ENCODE measurements at regions not wholly inside any gene's neighbourhood (a gene's known extent, or its start where the extent isn't known, plus 50 kb on each side); places are given as distances from the start of the nearest gene placed in this dataset.

- TF ChIP-seq, protein P1, sequence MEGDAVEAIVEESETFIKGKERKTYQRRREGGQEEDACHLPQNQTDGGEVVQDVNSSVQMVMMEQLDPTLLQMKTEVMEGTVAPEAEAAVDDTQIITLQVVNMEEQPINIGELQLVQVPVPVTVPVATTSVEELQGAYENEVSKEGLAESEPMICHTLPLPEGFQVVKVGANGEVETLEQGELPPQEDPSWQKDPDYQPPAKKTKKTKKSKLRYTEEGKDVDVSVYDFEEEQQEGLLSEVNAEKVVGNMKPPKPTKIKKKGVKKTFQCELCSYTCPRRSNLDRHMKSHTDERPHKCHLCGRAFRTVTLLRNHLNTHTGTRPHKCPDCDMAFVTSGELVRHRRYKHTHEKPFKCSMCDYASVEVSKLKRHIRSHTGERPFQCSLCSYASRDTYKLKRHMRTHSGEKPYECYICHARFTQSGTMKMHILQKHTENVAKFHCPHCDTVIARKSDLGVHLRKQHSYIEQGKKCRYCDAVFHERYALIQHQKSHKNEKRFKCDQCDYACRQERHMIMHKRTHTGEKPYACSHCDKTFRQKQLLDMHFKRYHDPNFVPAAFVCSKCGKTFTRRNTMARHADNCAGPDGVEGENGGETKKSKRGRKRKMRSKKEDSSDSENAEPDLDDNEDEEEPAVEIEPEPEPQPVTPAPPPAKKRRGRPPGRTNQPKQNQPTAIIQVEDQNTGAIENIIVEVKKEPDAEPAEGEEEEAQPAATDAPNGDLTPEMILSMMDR (IDR thresholded peaks at IDR 0.05; ENCODE audit: insufficient read depth, low read length) = no peak
- TF ChIP-seq POLR2AphosphoS5 (IDR thresholded peaks at IDR 0.05; ENCODE audit: low read depth) = no peak
- TF ChIP-seq, protein P2, sequence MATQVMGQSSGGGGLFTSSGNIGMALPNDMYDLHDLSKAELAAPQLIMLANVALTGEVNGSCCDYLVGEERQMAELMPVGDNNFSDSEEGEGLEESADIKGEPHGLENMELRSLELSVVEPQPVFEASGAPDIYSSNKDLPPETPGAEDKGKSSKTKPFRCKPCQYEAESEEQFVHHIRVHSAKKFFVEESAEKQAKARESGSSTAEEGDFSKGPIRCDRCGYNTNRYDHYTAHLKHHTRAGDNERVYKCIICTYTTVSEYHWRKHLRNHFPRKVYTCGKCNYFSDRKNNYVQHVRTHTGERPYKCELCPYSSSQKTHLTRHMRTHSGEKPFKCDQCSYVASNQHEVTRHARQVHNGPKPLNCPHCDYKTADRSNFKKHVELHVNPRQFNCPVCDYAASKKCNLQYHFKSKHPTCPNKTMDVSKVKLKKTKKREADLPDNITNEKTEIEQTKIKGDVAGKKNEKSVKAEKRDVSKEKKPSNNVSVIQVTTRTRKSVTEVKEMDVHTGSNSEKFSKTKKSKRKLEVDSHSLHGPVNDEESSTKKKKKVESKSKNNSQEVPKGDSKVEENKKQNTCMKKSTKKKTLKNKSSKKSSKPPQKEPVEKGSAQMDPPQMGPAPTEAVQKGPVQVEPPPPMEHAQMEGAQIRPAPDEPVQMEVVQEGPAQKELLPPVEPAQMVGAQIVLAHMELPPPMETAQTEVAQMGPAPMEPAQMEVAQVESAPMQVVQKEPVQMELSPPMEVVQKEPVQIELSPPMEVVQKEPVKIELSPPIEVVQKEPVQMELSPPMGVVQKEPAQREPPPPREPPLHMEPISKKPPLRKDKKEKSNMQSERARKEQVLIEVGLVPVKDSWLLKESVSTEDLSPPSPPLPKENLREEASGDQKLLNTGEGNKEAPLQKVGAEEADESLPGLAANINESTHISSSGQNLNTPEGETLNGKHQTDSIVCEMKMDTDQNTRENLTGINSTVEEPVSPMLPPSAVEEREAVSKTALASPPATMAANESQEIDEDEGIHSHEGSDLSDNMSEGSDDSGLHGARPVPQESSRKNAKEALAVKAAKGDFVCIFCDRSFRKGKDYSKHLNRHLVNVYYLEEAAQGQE (IDR thresholded peaks at IDR 0.05; ENCODE audit: insufficient replicate concordance, low read depth) = no peak
- TF ChIP-seq SPI1 (IDR thresholded peaks at IDR 0.05; ENCODE audit: borderline replicate concordance, low read depth) = no peak
- no peak for TF ChIP-seq GABPA (IDR thresholded peaks at IDR 0.05; ENCODE audit: low read depth)
Observed at GRCh38 chr6:15882345-15882744, 219.5 kb upstream of the DTNBP1 start.

All from HL-60 (cell line).